Germinal center (tissue), 1 donor: ENCODE measurements at regions not wholly inside any gene's neighbourhood (a gene's known extent, or its start where the extent isn't known, plus 50 kb on each side); places are given as distances from the start of the nearest gene placed in this dataset.

Experiments
- DNase-seq: peaks from one replicate; pipeline ENCODE4 v3.0.0; 2012; ENCODE audit warnings: mixed read lengths, low spot score

- DNase-seq = no peak
Observed at GRCh38 chr18:74023220-74023619, 124.4 kb downstream of the FBXO15 start.

DNA sequence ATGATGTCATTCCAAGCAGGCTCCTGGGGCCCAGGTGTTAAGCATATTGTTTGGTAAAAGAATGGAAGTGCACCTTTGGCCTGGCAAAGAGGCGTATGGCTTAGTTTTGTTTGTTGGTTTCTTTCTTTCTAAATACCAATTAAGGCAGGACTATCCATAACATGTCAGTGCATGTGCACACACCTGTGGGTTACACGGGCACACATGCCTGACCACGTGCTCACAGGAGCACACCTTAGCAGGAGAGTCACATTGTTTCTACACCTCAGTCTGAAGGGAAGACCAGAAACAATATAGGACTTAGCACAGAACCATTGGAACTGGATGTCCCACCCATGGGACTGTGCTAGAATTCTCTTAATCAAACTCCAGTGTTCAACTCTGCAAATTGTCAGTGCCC, 127.8 kb downstream of the FBXO15 start:
- DNase-seq = no peak

GRCh38 chr18:74013955-74014354, 133.7 kb downstream of the FBXO15 start:
- DNase-seq = no peak

GRCh38 chr18:74012954-74013630, 134.5 kb downstream of the FBXO15 start:
- DNase-seq = no peak

DNA sequence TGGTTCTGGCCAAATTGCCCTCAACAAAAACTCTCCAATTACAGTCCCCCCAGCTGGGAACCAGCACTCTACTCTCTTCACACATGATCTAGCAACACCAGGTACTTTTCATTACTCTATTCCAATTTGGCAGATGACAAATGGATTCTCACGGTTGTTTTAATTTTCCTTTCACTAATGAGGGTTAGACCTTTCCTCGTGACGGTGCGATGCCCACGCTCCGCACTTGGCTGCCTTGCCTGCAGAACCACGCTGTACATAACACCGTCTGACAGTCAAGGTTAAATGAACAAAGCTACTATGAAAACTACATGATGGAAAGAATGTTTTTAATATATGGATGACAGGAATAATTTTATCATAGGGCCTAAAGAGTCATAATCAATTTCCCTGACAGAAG, 141.5 kb downstream of the FBXO15 start:
- no peak for DNase-seq

DNA sequence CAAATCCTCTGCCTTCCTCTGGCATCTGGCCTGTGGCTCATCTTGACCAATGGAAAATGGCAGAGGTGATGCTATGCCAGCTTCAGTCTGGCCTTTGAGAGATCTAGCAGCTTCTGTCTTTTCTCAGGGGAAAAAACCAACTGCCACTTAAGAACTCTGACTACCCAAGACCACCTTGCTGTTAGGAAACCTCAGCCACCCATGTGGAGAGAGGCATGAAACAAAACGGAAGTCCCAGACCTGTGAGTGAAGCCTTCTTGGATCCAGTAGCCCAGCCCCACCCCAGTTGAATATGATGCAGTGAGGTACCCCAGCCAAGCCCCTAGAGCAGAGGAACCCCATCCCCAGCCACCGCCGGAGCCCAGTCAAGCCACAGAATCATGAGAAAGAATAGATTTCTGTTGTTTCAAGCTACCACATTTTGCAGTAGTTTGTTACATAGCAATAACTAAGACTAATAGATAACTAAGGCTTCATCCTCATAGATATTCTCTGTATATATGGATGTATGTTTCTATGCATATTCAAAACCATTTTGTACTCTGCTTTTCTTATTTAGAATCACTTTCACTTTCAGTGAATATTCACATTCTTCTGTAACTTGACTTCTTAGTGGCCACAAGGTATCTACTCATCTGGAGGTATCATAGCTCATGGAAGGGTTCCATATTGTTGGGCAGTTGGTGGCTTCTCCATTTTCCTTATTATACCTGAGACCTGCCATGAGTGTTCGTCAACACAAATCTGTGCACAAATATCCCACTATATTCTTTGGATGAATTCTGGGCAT, 142.1 kb downstream of the FBXO15 start:
- no peak for DNase-seq

DNA sequence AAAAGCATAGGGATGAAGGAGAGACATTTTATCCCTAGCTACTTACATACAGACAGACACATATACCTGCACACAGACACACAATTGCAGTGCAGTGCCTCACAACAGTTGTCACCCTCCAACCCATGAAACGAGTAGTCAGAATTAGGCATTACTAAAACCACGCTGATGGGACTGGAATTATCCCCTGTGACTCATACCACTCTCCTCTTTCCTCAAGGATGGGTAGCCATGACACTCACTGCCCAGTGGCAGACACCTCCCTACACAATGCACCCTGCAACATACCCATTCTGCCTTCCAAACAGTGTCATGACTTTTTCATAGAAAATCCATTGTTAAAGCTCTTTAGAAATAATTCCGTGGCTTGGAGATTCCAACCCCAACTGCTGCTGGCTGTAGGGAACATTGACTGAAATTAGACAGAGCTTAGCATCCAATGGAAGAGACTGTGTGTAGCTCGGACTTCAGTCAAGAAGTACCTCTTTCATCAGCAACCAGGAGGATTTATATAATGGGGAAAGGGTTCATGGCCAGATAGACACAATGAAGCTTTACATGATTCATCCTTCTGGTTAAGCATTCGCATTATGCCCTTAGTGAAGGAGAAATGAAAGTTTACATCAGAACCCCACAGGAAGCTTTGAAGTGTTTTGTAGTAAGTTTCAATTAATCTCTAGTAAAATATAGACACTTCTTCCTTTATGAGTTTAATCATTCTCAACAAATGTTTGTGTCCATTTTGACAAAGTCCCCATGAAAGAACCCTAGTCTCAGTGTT, 155.2 kb downstream of the FBXO15 start:
- DNase-seq = no peak

DNA sequence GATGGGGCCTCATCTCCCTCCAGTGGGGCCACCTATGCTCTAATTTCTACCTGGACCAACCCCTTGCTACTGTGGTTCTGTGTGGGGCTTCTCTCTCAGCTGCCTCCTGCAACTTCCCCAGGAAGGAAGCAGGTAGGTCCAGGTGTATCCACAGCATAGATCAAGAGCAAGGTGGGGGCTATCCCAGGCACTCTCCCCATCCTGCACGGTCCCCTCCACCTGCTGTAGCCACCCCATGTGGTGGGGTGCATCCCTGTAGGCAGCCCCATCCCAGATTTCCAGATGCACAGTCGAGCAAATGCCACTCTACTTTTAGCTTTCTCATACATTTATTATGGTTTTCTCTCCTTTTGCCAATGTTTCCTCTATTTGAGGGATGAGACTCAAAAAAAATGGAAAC, 156.1 kb downstream of the FBXO15 start:
- no peak for DNase-seq

GRCh38 chr18:73990258-73990657, 157.4 kb downstream of the FBXO15 start:
- DNase-seq = no peak

- no peak for DNase-seq
Observed at GRCh38 chr18:73987247-73987980, 160.2 kb downstream of the FBXO15 start.

DNA sequence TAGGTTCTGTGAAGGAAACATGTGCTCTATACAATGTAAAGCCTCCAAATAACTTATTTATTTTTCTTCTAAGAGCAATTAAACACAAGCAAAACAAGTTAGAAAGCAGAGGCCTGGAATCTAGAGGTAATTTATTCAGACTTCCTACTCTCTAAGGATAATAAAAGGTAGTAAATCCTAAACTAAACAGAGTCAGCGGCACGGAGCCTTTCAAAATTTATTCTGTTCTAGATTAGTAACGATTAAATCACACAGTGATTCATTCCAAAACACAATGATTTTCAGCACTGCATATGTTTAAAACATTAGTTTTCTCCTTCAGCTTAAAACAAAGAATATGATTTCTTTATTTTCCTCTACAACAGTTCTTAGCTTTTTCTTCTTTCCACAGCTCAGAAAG, 160.9 kb downstream of the FBXO15 start:
- DNase-seq = no peak

GRCh38 chr18:73985855-73986625, 161.6 kb downstream of the FBXO15 start:
- no peak for DNase-seq

DNA sequence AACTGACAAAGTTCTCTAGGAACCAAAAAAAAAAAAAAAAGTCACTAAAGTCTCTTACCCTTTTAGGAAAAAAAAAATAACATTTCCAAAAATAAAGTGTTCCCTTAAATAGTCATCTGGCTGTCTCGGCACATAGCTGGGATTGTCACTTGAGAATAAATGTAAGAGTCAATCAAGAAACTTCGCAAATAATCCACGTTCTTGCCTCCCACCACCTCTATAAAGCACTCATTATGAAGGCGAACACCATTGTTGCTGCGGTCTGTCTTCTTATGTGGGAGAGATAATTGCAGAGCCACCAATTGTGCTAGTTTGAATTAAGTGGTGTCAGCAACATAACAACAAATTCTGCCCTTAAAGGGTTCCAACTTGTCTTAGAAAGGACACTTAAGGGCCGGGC, 163.7 kb downstream of the FBXO15 start:
- DNase-seq = no peak

GRCh38 chr18:73983496-73983895, 164.1 kb downstream of the FBXO15 start:
- DNase-seq = no peak

- no peak for DNase-seq
Observed at GRCh38 chr18:73981796-73982195, 165.8 kb downstream of the FBXO15 start.

GRCh38 chr18:73980289-73980979, 167.2 kb downstream of the FBXO15 start:
- no peak for DNase-seq

GRCh38 chr18:73979742-73980141, 167.9 kb downstream of the FBXO15 start:
- no peak for DNase-seq

- no peak for DNase-seq
Observed at GRCh38 chr18:73976433-73976832, 171.2 kb downstream of the FBXO15 start.

DNA sequence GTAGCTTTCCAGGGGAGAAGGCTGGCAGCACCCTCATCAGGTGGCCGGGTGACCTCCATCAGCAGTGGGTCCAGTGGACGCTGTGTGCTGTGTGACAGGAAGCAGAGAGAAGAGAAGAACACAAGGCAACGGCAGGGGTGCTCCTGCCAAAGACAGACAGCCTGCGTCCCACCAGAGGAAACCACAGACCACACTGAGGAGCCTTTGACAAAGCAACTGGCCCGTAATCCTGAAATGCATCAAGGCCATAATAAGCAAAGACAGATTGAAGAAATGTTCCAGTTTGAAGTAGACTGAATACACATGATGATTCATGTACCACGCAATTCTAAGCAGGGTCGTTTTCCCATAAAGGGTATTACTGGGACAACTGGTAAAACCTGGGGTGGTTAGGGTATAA, 172.4 kb downstream of the FBXO15 start:
- DNase-seq = no peak

- no peak for DNase-seq
Observed at GRCh38 chr18:73973972-73974371, 173.7 kb downstream of the FBXO15 start.

GRCh38 chr18:73966954-73967353, 180.7 kb downstream of the FBXO15 start:
- no peak for DNase-seq
